ENCODE measurements at regions not wholly inside any gene's neighbourhood (a gene's known extent, or its start where the extent isn't known, plus 50 kb on each side); places are given as distances from the start of the nearest gene placed in this dataset.

DNA sequence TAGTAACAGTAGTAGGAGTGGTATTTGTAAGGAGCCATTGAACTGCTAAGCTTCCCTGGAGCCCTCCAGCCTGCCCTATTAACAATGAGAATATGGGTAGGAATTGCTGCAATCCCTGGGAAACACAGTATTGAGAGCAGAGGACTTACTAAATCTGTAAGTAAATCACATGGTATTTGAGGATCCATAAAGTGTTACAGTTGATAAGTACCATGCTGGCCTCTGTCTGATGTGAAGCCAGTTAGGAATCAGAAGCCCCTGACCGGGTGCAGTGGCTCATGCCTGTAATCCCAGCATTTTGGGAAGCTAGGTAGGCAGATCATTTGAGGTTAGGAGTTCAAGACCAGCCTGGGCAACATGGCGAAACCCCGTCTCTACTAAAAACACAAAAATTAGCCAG lies 224.6 kb downstream of the C1D start:
- no peak for DNase-seq (ENCODE audit: low read depth)

DNA sequence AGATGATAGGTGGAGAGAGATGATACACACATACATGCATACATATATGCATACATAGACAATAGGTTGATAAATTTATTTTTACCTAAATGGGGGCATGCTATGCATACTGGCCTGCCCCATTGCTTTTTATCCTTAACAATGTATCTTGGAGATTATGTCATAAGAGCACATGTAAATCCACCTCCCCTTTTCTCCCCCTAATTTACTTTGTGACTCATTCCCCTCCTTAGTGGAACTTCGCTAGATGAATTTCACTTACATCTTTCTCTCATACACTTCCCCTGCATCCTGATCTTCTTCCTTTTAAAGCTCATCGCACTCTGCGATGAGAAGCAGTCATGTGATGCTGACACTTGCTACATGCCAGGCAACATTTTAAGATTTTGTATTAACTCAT lies 223.6 kb downstream of the C1D start:
- no peak for DNase-seq (ENCODE audit: low read depth)

DNA sequence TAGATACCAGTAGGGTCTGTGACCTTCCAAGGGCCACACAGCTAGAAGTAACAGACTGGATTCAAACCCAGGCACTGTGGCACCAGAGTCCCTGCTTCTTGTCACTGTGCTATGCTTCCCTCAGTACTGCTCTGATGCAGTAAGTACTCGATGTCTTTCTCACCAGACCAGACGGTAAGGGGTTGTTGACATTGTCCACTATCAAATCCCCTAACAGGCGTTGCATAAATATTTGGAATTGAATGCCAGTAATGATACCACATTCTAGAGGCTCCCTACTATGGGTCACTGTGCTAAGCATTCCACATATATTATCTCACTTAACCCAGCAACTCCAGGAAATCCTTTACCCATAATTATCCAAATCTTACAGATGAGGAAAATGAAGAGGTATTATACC lies 223.1 kb downstream of the C1D start:
- DNase-seq (ENCODE audit: low read depth), result no peak

GRCh38 chr2:67840460-67841068 lies 222.2 kb downstream of the C1D start:
- DNase-seq (ENCODE audit: low read depth), result no peak

DNA sequence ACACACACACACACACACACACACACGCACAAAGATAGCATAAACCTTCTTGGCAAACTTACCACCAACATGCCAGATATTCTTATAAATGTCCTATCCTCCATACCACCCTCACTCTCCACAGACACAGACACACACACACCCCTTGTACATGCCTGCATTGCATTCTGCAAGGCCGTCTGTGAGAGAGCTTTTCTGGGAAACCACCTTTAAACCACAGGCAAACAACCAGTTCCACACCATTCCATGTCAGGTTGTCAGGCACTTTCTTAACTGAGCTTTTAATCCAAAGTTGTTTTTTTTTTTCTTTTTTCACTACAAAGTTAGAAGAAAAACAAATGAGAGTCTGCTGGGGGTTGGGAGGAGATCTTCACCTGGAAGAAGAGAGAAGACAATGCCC lies 221.1 kb downstream of the C1D start:
- no peak for DNase-seq (ENCODE audit: low read depth)

- DNase-seq (ENCODE audit: low read depth), result no peak
Observed at GRCh38 chr2:67842375-67842959, 220.3 kb downstream of the C1D start.

- DNase-seq (ENCODE audit: low read depth), result no peak
Observed at GRCh38 chr2:67844024-67844540, 218.7 kb downstream of the C1D start.

GRCh38 chr2:67845621-67846369 lies 217.0 kb downstream of the C1D start:
- DNase-seq (ENCODE audit: low read depth), result no peak

- DNase-seq (ENCODE audit: low read depth), result peak; percentile 9
Observed at GRCh38 chr2:67846370-67847070, 216.3 kb downstream of the C1D start.

- DNase-seq (ENCODE audit: low read depth), result no peak
Observed at GRCh38 chr2:67848551-67849285, 214.1 kb downstream of the C1D start.

DNA sequence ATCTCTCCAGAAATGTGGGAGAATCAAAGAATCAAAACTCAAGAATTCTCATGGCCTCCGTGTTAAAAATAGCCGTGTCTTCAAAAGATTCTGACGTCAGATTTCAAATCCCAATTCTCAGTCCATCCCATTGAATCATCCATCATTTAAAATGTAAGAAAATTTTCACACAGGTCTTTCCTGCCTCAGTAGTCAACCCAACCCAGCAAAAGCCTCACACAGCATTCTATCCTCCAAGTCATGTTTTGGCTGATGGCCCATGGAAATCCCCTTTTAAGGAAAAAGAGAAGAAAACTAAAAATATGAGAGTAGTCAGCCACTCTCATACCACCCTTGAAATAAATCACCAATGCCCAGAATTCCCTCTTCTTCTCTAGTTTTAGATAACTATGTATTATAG lies 211.8 kb downstream of the C1D start:
- no peak for DNase-seq (ENCODE audit: low read depth)

GRCh38 chr2:67851956-67852824 lies 210.6 kb downstream of the C1D start:
- DNase-seq (ENCODE audit: low read depth), result no peak

DNA sequence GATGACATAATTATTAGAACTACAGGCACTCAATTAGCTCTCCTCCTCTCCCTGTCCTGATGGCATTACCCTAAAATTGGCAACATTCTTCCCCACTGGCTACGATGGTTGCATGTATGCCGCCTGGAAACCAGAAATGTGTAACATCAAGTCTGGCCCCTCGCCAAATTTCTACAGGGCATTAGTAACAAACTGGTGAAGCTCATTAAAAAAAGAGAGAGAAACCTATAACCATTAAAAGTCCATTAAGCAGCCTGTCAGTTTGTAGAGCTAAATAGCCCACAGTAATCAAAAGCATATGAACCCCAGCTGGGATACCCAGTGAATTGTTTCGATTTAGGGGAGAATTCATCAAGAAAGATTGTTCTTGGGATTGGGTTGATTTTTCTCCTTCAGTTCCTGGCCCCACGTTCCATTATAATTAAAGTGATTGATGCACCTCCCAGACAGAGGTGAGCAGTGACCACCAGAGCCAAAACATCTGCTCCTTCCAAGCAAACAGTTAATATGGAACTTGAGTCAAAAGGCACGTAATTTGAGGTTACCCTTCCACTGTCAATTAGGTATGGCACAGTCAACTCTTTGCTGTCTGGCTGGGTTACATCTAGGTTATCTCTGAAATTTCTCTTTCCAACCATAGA lies 208.6 kb downstream of the C1D start:
- no peak for DNase-seq (ENCODE audit: low read depth)

GRCh38 chr2:67854798-67855197 lies 208.0 kb downstream of the C1D start:
- DNase-seq (ENCODE audit: low read depth), result no peak

DNA sequence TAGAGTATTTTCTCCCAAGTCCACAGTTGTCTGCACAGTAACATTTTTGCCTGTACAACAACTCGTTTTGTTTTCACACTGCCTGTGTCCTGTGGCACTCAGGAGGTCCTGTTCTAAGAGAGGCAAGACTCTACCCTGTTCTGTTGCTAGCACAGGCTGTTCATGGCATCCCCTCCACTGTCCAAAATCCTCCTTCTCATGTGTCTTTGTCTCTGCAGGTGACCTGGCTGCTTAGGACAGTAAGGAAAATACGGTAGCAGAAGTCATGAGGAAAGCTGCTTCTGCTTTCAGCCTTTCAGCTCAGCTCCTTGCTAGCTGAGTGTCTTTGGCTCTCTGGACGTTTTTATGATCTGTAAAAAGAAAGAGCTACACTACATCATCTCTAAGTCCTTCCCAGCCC lies 205.9 kb downstream of the C1D start:
- no peak for DNase-seq (ENCODE audit: low read depth)

DNA sequence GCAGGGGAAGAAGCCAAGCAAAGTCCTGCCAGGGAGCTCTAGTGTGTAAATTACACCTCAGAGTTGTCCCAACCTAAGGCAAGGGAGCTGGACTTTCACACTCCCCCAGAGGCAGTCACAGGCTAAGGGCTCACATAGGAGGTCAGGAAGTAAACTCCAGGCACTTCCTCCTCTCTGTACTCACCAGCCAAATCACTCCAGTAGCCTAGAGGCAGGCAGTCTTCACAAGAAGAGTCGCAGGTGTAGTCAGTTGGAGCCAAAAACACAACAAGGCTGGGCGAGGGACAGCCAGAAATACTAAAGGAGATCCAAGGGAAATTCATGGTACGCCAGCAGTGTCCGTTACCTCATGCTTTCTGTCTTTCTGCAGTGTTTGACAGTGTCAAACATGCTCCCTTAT lies 205.0 kb downstream of the C1D start:
- no peak for DNase-seq (ENCODE audit: low read depth)

DNA sequence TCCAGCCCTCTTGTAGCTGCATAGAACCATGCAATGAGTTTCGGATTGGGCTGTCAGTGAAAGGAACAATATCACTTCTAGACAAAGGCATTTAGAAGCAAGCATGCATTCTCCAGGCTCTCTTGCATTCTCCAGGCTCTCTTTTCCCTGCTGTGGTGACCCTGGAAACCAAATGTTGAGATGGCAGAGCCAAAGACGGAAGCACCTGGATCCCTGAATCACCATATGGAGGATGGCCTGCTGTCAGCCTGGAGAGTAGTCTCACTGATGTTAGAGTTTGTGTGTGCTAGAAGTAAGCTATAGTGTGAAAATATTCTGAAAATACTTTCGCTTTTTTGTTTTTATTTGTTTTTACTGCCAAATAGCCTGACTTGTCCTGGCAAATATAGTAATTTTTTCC lies 203.9 kb downstream of the C1D start:
- DNase-seq (ENCODE audit: low read depth), result no peak

GRCh38 chr2:67865917-67866316 lies 196.9 kb downstream of the C1D start:
- no peak for DNase-seq (ENCODE audit: low read depth)

- no peak for DNase-seq (ENCODE audit: low read depth)
Observed at GRCh38 chr2:67867735-67868134, 195.1 kb downstream of the C1D start.

DNA sequence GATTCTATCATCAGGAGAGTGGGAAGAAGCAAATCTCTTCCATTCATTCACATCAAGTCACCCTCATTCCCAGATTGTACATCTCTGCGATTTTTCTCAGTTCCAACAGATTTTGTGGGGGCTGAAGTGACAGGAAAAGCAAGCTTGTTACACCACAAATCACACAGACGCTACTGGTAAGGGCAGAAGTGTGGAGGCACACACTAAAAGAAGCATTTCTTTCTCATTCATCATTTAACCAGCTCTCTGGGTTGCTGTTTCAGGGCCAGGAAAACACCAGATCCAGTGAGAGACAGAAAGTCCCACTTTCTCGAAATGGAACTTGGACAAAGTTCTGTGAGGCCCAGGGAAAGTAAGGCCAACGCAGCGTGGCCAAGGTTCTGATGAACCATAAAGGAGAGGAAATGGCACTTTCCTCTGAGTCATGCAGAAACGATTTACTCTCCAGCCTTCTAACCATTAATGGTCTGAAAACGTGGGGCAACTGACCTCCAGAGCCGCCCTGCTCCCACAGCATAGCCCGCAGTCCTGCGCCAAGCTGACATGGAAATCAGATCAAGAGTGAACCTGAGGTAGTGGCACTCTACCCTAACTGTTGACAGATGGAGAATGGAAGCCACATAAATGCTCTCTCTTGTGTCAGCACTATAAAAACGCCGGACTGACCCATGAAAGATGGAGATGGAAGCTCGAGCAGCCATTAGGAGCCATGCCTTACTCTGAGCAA lies 191.0 kb downstream of the C1D start:
- no peak for DNase-seq (ENCODE audit: low read depth)
